B cell (primary cell): ENCODE measurements at regions not wholly inside any gene's neighbourhood (a gene's known extent, or its start where the extent isn't known, plus 50 kb on each side); places are given as distances from the start of the nearest gene placed in this dataset.

Experiments used
- ATAC-seq: fragments of 200-7000 bp; cut with Tn5 transposase; one replicate; pipeline ENCODE4 v1.10.0; 2021; ENCODE audit warnings: low read depth, mild to moderate bottlenecking, moderate number of reproducible peaks, moderate library complexity
- CTCF ChIA-PET: fragments of 350-600 bp; sonication (Branson Sonifier 250); formaldehyde crosslinking; loops from one replicate; lab custom pipeline; 2021; ENCODE audit warnings: antibody characterized with exemption, inconsistent platforms; lab: Charles Lee
- POLR2A ChIA-PET: fragments of 350-600 bp; sonication (Branson Sonifier 250); formaldehyde crosslinking; loops from one replicate; lab custom pipeline; 2021; ENCODE audit warnings: antibody characterized with exemption; lab: Charles Lee
- DNase-seq: peaks from one replicate; pipeline ENCODE4 v3.0.0; 2013
- H2AFZ ChIP-seq: 2 replicates; pipeline ENCODE4 v1.6.1; 2012; ENCODE audit warnings: mild to moderate bottlenecking, low read depth, low read length; ENCODE audit not compliant: insufficient read depth, poor library complexity, severe bottlenecking
- H3K27ac ChIP-seq, 2 donors: 1 replicate in 1 of 2; 2 replicates in 1 of 2; pipeline ENCODE4 v1.5.1; 2012 to 2013; ENCODE audit warnings: low read length in 2 of 2, mild to moderate bottlenecking in 2 of 2, moderate library complexity in 1 of 2
- H3K27me3 ChIP-seq, 4 experiments: fragments of 200-600 bp in 1 of 4; sonication (generic) in 1 of 4; replicated peaks in 1 of 4; 1 replicate in 2 of 4; 2 replicates in 2 of 4; pipeline versions ENCODE4 v1.6.1 to v1.7.0; 2013 to 2016; ENCODE audit warnings: low read length in 3 of 4, mild to moderate bottlenecking in 2 of 4, mixed read lengths in 1 of 4, moderate library complexity in 1 of 4; ENCODE audit not compliant: insufficient read depth in 4 of 4, control insufficient read depth in 3 of 4; ENCODE audit errors: control extremely low read depth in 1 of 4
- H3K36me3 ChIP-seq, 2 experiments: replicated peaks in 1 of 2; 1 replicate in 1 of 2; 2 replicates in 1 of 2; pipeline versions ENCODE4 v1.6.1 to v1.7.1; 2013; ENCODE audit warnings: low read length in 1 of 2; ENCODE audit not compliant: insufficient read depth in 2 of 2, control insufficient read depth in 1 of 2; ENCODE audit errors: control extremely low read depth in 1 of 2, extremely low read depth in 1 of 2
- H3K4me1 ChIP-seq, 2 donors: fragments of 200-600 bp in 1 of 2; sonication (generic) in 1 of 2; 1 replicate in 1 of 2; 2 replicates in 1 of 2; pipeline versions ENCODE4 v1.5.1 to v1.6.1; 2013 to 2017; ENCODE audit warnings: low read length in 2 of 2; ENCODE audit not compliant: control insufficient read depth in 2 of 2, insufficient read depth in 2 of 2
- H3K4me2 ChIP-seq: replicated peaks from 2 replicates; pipeline ENCODE3; 2012; ENCODE audit warnings: mild to moderate bottlenecking, low read depth, low read length; ENCODE audit not compliant: poor library complexity, severe bottlenecking
- H3K4me3 ChIP-seq, 5 experiments: fragments of 200-600 bp in 1 of 5; sonication (generic) in 1 of 5; 1 replicate in 3 of 5; 2 replicates in 2 of 5; pipeline versions ENCODE4 v1.5.1 to v1.7.0; 2011 to 2016; ENCODE audit warnings: low read length in 4 of 5, mild to moderate bottlenecking in 4 of 5, low read depth in 2 of 5, control low read depth in 1 of 5, moderate library complexity in 1 of 5; ENCODE audit not compliant: insufficient read depth in 1 of 5; ENCODE audit errors: control extremely low read depth in 1 of 5, extremely low read depth in 1 of 5
- H3K79me2 ChIP-seq: fragments of 200-600 bp; sonication (generic); one replicate; pipeline ENCODE4 v1.6.0; 2016; ENCODE audit warnings: low read length; ENCODE audit not compliant: control insufficient read depth, insufficient read depth
- H3K9ac ChIP-seq: fragments of 200-600 bp; sonication (generic); 2 replicates; pipeline ENCODE4 v1.6.1; 2017; ENCODE audit warnings: mild to moderate bottlenecking, low read length, moderate library complexity
- H3K9me3 ChIP-seq, 3 donors: one replicate each; pipeline versions ENCODE4 v1.6.1 to v1.7.1; 2013; ENCODE audit warnings: low read length in 2 of 3; ENCODE audit not compliant: control insufficient read depth in 2 of 3, insufficient read depth in 1 of 3; ENCODE audit errors: control extremely low read depth in 1 of 3
- H4K20me1 ChIP-seq: 2 replicates; pipeline ENCODE4 v1.6.0; 2012; ENCODE audit warnings: mild to moderate bottlenecking, low read length; ENCODE audit not compliant: insufficient read depth, control insufficient read depth, poor library complexity, severe bottlenecking
- H3K27ac Mint-ChIP-seq: one replicate; pipeline ENCODE4 v1.8.0; 2021; ENCODE audit warnings: mixed read lengths
- H3K27me3 Mint-ChIP-seq: one replicate; pipeline ENCODE4 v1.8.0; 2021; ENCODE audit warnings: mixed read lengths
- H3K4me1 Mint-ChIP-seq: one replicate; pipeline ENCODE4 v1.8.0; 2021; ENCODE audit warnings: mixed read lengths
- H3K4me3 Mint-ChIP-seq: one replicate; pipeline ENCODE4 v1.8.0; 2021; ENCODE audit warnings: mixed read lengths
- H3K9me3 Mint-ChIP-seq: one replicate; pipeline ENCODE4 v1.8.0; 2022; ENCODE audit warnings: mixed read lengths; ENCODE audit not compliant: insufficient read depth
- CTCF ChIP-seq: fragments of 200-600 bp; IDR thresholded peaks from one replicate; pipeline ENCODE4 v1.8.0; 2022; ENCODE audit warnings: antibody characterized with exemption, mild to moderate bottlenecking
- EZH2 ChIP-seq: IDR thresholded peaks from 2 replicates; pipeline ENCODE4 v1.6.1; 2012; ENCODE audit warnings: borderline replicate concordance, low read depth, mild to moderate bottlenecking, moderate library complexity, low read length; ENCODE audit not compliant: insufficient read depth, poor library complexity, severe bottlenecking
- WGBS: methylation state at CpG from one replicate; pipeline ENCODE4 v1.1.5; 2013; ENCODE audit warnings: missing lambda C conversion rate; ENCODE audit not compliant: insufficient coverage; 5-methylcytosine and 5-hydroxymethylcytosine counted together
- intact Hi-C: fragments of 100-400 bp; cut with micrococcal nuclease; formaldehyde crosslinking; loops from one replicate; pipeline ENCODE4 v1.10.0; 2022

- H2AFZ ChIP-seq: no peak overlapping the region
- H3K9me3 Mint-ChIP-seq: peaks cover 6% of the 10 kb centered on the region
- H4K20me1 ChIP-seq: no peaks in the 10 kb centered on the region
- H3K9ac ChIP-seq: no peak overlapping the region
- CTCF ChIA-PET: no interaction called here
- no peaks in the 10 kb centered on the region for H3K4me1 Mint-ChIP-seq
- no CpG with 5 or more reads among the region's 5 CpGs for WGBS
- H3K4me3 Mint-ChIP-seq: no peak overlapping the region
- no peaks in the 10 kb centered on the region for H3K27me3 ChIP-seq
- H3K4me1 ChIP-seq: no peaks in the 10 kb centered on the region
- no peak overlapping the region for H3K4me2 ChIP-seq
- intact Hi-C loops: no loop called here
- H3K36me3 ChIP-seq: no peaks in the 10 kb centered on the region
- no peak for DNase-seq
- TF ChIP-seq CTCF: no peak
- no peak for TF ChIP-seq EZH2
- no peak overlapping the region for H3K4me3 ChIP-seq
- no peaks in the 10 kb centered on the region for H3K9me3 ChIP-seq
- no peaks in the 10 kb centered on the region for H3K79me2 ChIP-seq
- POLR2A ChIA-PET: no interaction called here
- no peak overlapping the region for H3K27ac ChIP-seq
- H3K27me3 Mint-ChIP-seq: no peaks in the 10 kb centered on the region
- no peak overlapping the region for H3K27ac Mint-ChIP-seq
- no peak for ATAC-seq
These were observed 1028.3 kb upstream of the EYS start for GRCh38 chr6:66735106-66735890.

- Mint-ChIP-seq H3K9me3 (peaks cover 2% of the 10 kb centered on the region), H3K27me3 (no peaks in the 10 kb centered on the region), H3K4me1 (no peaks in the 10 kb centered on the region), H3K27ac (no peak overlapping the region), H3K4me3 (no peak overlapping the region)
- intact Hi-C loops: no loop called here
- no peaks in the 10 kb centered on the region for H4K20me1 ChIP-seq
- ChIA-PET CTCF (no interaction called here), POLR2A (no interaction called here)
- no CpG with 5 or more reads among the region's 1 CpG for WGBS
- H3K4me2 ChIP-seq: no peak overlapping the region
- no peak overlapping the region for H3K27ac ChIP-seq
- no peak for ATAC-seq
- H3K79me2 ChIP-seq: no peaks in the 10 kb centered on the region
- H2AFZ ChIP-seq: no peak overlapping the region
- H3K36me3 ChIP-seq: no peaks in the 10 kb centered on the region
- DNase-seq: no peak
- TF ChIP-seq CTCF (no peak), EZH2 (no peak)
- no peaks in the 10 kb centered on the region for H3K4me1 ChIP-seq
- H3K4me3 ChIP-seq: no peak overlapping the region
- H3K9me3 ChIP-seq: peaks cover 0 to 3% (median 0%) of the 10 kb centered on the region in 3 donors
- H3K9ac ChIP-seq: no peak overlapping the region
- no peaks in the 10 kb centered on the region for H3K27me3 ChIP-seq
These were observed 1024.3 kb upstream of the EYS start for GRCh38 chr6:66731310-66731709.
